ENCODE measurements at regions not wholly inside any gene's neighbourhood (a gene's known extent, or its start where the extent isn't known, plus 50 kb on each side); places are given as distances from the start of the nearest gene placed in this dataset.

DNA sequence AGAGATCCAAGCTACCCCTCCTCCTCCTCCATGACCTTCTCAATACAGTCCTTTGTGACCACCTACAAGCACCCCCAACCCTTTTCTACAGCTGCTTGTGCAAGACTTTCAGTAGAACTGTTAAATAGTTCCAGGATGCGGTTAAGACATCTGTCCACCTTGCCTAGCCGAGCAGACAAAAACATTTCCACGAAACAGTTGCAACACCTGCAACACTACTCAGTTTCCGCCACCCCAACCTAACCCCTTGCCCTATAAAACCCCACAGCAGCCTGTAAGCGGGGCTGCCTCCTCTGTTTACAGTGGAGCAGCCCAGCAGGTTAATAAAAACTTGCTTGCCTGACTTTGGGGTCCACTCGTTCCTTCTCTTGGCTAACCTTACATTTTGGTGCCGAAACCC, 1803.5 kb upstream of the CDH6 start:
- no peak overlapping the region for H3K56ac ChIP-seq (replicated peaks; ENCODE audit: insufficient read length, low read depth, low read length)
- no peak overlapping the region for H4K91ac ChIP-seq (replicated peaks; ENCODE audit: insufficient read length, low read length)
- H3K14ac ChIP-seq (ENCODE audit: insufficient read length) = no peak overlapping the region
- no peaks in the 10 kb centered on the region for H3K79me2 ChIP-seq (ENCODE audit: control insufficient read depth in 1 of 2, insufficient read depth in 2 of 2, low read length in 2 of 2)
- no peak overlapping the region for H3K4me3 ChIP-seq (ENCODE audit: extremely low read depth in 1 of 4, insufficient read depth in 2 of 4, low read depth in 3 of 4, low read length in 4 of 4)
- H2AFZ ChIP-seq (ENCODE audit: low read length) = no peak overlapping the region
- no peak overlapping the region for H3K23ac ChIP-seq (ENCODE audit: insufficient read length)
- no peak overlapping the region for H3K18ac ChIP-seq (ENCODE audit: extremely low read depth, low read length)
- no peaks in the 10 kb centered on the region; the same call in 1 of the 2 replicates for H3K23me2 ChIP-seq (ENCODE audit: low read depth, low read length)
- ChIA-PET CTCF (ENCODE audit: partially characterized antibody) (no interaction called here), POLR2A (ENCODE audit: partially characterized antibody) (no interaction called here)
- WGBS, 2 experiments (ENCODE audit: extremely low coverage in 1 of 2, insufficient coverage in 1 of 2, insufficient read length in 1 of 2, insufficient replicate concordance in 2 of 2, low coverage in 1 of 2, low lambda C conversion rate in 2 of 2, missing lambda C conversion rate in 1 of 2) = 92% methylated on average over 7 of the region's 7 CpGs; no CpG with 5 or more reads in 1 of the 2 experiments
- no peak overlapping the region for H2BK5ac ChIP-seq (ENCODE audit: low read depth, low read length)
- H3K4ac ChIP-seq (replicated peaks; ENCODE audit: insufficient read length, low read depth, low read length) = no peak overlapping the region
- H2BK120ac ChIP-seq (replicated peaks; ENCODE audit: low read depth, low read length) = no peak overlapping the region
- H3K36me3 ChIP-seq (ENCODE audit: control insufficient read depth in 2 of 4, insufficient read depth in 4 of 4, low read length in 3 of 4) = no peaks in the 10 kb centered on the region
- no peak overlapping the region for H4K5ac ChIP-seq (ENCODE audit: insufficient read length, low read depth, low read length)
- no peak overlapping the region for H2BK20ac ChIP-seq (ENCODE audit: low read length)
- H3K9ac ChIP-seq (replicated peaks in 1 of 4; ENCODE audit: extremely low read depth in 1 of 4, low read depth in 3 of 4, low read length in 3 of 4) = no peak overlapping the region
- H3K4me2 ChIP-seq (ENCODE audit: insufficient read depth in 1 of 2, low read depth in 2 of 2, low read length in 2 of 2) = no peak overlapping the region
- H3K4me1 ChIP-seq (replicated peaks in 1 of 4; ENCODE audit: control insufficient read depth in 3 of 4, insufficient read depth in 4 of 4, low read length in 3 of 4) = no peaks in the 10 kb centered on the region
- no peak for TF ChIP-seq KDM4A (IDR thresholded peaks at IDR 0.05; ENCODE audit: low read depth, low read length, severe bottlenecking)
- no peak for TF ChIP-seq NANOG (IDR thresholded peaks at IDR 0.05; ENCODE audit: insufficient read depth, low read depth, low read length, poor library complexity, severe bottlenecking)
- TF ChIP-seq TBP (IDR thresholded peaks at IDR 0.05; ENCODE audit: low read depth, low read length) = no peak
- no peak for TF ChIP-seq SP1 (IDR thresholded peaks at IDR 0.05; ENCODE audit: low read depth, low read length)
- FAIRE-seq (no peak), DNase-seq (ENCODE audit: low read depth in 1 of 2, low spot score in 2 of 2) (no peak)
- no peak overlapping the region for H2BK15ac ChIP-seq (ENCODE audit: low read length)
- H3K79me1 ChIP-seq (ENCODE audit: low read depth, low read length) = no peaks in the 10 kb centered on the region
- no peaks in the 10 kb centered on the region for H3K27me3 ChIP-seq (replicated peaks in 1 of 4; ENCODE audit: control insufficient read depth in 3 of 4, extremely low read depth in 1 of 4, insufficient read depth in 3 of 4, low read length in 3 of 4)
- no peaks in the 10 kb centered on the region for H3K9me3 ChIP-seq (ENCODE audit: insufficient read depth in 2 of 2, low read depth in 1 of 2, low read length in 1 of 2)
- no peaks in the 10 kb centered on the region for H4K20me1 ChIP-seq (replicated peaks in 1 of 2; ENCODE audit: control insufficient read depth in 1 of 2, insufficient read depth in 2 of 2, low read length in 2 of 2)
- H3K27ac ChIP-seq (ENCODE audit: low read depth, low read length) = no peak overlapping the region
- no peak overlapping the region for H4K8ac ChIP-seq (ENCODE audit: extremely low read depth, insufficient read depth, low read length)
- no peak overlapping the region for H2BK12ac ChIP-seq (ENCODE audit: low read depth, low read length)
- no peak overlapping the region for H2AK5ac ChIP-seq (ENCODE audit: low read depth, low read length)

Data from H1 (cell line).